OCI-LY1 (cell line): ENCODE measurements at regions not wholly inside any gene's neighbourhood (a gene's known extent, or its start where the extent isn't known, plus 50 kb on each side); places are given as distances from the start of the nearest gene placed in this dataset.

Source experiments
- CTCF ChIP-seq: fragments of 200-600 bp; sonication (generic), shearing (Covaris generic); IDR thresholded peaks from 2 replicates; pipeline ENCODE4 v1.5.1; 2017; ENCODE audit warnings: mild to moderate bottlenecking, antibody characterized with exemption, low read length, moderate library complexity, mixed read lengths
- EZH2 ChIP-seq: fragments of 200-600 bp; sonication (generic), shearing (Covaris generic); IDR thresholded peaks from 2 replicates; pipeline ENCODE4 v1.8.0; 2017; ENCODE audit warnings: borderline replicate concordance, mixed run types, mild to moderate bottlenecking, antibody characterized with exemption, low read length, moderate library complexity, mixed read lengths

GRCh38 chr12:75838309-75838708 is 193.3 kb downstream of the PHLDA1 start:
- TF ChIP-seq CTCF (no peak), EZH2 (no peak)
